GM23338 (cell line): ENCODE measurements at regions not wholly inside any gene's neighbourhood (a gene's known extent, or its start where the extent isn't known, plus 50 kb on each side); places are given as distances from the start of the nearest gene placed in this dataset.

Source experiments
- CREB1 ChIP-seq: fragments of 250-450 bp; sonication (Bioruptor Pico); IDR thresholded peaks from 2 replicates; pipeline ENCODE4 v1.5.0; 2020; ENCODE audit warnings: low read depth, mild to moderate bottlenecking, moderate library complexity
- POLR2AphosphoS5 ChIP-seq: IDR thresholded peaks from 2 replicates; pipeline ENCODE4 v1.6.1; 2016; ENCODE audit warnings: antibody characterized with exemption, low read depth
- ZNF114 ChIP-seq: fragments of 250-450 bp; sonication (Bioruptor Pico); IDR thresholded peaks from 2 replicates; pipeline ENCODE4 v1.5.0; 2020; ENCODE audit warnings: mild to moderate bottlenecking, moderate library complexity
- TF ChIP-seq, protein P1 (sequence below), 2 experiments: fragments of 200-600 bp in 1 of 2; sonication (generic) in 1 of 2; conservative IDR thresholded peaks; 2 replicates each; pipeline versions ENCODE4 v1.5.1 to v1.6.1; 2016 to 2017; ENCODE audit warnings: antibody characterized with exemption in 2 of 2, low read depth in 2 of 2, mild to moderate bottlenecking in 2 of 2, moderate library complexity in 1 of 2

DNA sequence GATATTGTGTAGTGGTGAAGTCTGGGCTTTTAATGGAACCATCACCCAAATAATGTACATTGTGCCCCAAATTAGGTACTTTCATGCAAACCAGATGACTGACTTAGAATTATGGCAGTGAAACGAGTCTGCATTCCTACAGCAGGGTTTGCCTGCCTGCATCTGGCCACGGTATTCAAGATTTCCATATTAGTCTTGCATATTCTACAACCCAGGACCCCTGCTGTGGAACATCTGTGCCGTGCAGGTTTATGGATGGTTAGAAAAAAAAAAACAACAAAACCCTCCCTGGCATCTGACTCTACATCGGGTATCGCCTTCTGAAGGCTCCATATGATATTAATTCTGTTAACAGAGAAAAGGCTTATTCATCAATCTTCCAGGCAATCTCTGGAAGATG is 394.8 kb downstream of the DCDC2C start:
- TF ChIP-seq ZNF114 (CRISPR knock-in tag) (no peak), CREB1 (CRISPR knock-in tag) (no peak), POLR2AphosphoS5 (no peak)
- TF ChIP-seq, protein P1, sequence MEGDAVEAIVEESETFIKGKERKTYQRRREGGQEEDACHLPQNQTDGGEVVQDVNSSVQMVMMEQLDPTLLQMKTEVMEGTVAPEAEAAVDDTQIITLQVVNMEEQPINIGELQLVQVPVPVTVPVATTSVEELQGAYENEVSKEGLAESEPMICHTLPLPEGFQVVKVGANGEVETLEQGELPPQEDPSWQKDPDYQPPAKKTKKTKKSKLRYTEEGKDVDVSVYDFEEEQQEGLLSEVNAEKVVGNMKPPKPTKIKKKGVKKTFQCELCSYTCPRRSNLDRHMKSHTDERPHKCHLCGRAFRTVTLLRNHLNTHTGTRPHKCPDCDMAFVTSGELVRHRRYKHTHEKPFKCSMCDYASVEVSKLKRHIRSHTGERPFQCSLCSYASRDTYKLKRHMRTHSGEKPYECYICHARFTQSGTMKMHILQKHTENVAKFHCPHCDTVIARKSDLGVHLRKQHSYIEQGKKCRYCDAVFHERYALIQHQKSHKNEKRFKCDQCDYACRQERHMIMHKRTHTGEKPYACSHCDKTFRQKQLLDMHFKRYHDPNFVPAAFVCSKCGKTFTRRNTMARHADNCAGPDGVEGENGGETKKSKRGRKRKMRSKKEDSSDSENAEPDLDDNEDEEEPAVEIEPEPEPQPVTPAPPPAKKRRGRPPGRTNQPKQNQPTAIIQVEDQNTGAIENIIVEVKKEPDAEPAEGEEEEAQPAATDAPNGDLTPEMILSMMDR (conservative IDR thresholded peaks at IDR 0.05; ENCODE audit: low read depth in 2 of 2): no peak
